Tongue (tissue), 1 donor: ENCODE measurements at regions not wholly inside any gene's neighbourhood (a gene's known extent, or its start where the extent isn't known, plus 50 kb on each side); places are given as distances from the start of the nearest gene placed in this dataset.
"Not testable (repeated sequence)": the region's sequence is repeated elsewhere in the genome, so short reads cannot be mapped to it uniquely, and the experiment has no call there.

Experiments
- DNase-seq: peaks from one replicate; pipeline ENCODE4 v3.0.0-alpha.2; 2015

- DNase-seq = no peak
Observed at GRCh38 chr3:5699313-5699712, 511.8 kb downstream of the EDEM1 start.

- DNase-seq = no peak
Observed at GRCh38 chr3:5699811-5700210, 512.3 kb downstream of the EDEM1 start.

- DNase-seq = not testable (repeated sequence)
Observed at GRCh38 chr3:5701005-5701404, 513.5 kb downstream of the EDEM1 start.

GRCh38 chr3:5707794-5708193 lies 520.3 kb downstream of the EDEM1 start:
- DNase-seq = no peak

- no peak for DNase-seq
Observed at GRCh38 chr3:5709714-5710113, 522.2 kb downstream of the EDEM1 start.

GRCh38 chr3:5710718-5711117 lies 523.2 kb downstream of the EDEM1 start:
- DNase-seq = no peak

GRCh38 chr3:5717254-5717653 lies 529.7 kb downstream of the EDEM1 start:
- DNase-seq = no peak

GRCh38 chr3:5719668-5720067 lies 532.2 kb downstream of the EDEM1 start:
- not testable (repeated sequence) for DNase-seq

- DNase-seq = no peak
Observed at GRCh38 chr3:5725801-5726200, 538.3 kb downstream of the EDEM1 start.

GRCh38 chr3:5726621-5727020 lies 539.1 kb downstream of the EDEM1 start:
- no peak for DNase-seq

GRCh38 chr3:5727743-5728484 lies 540.4 kb downstream of the EDEM1 start:
- no peak for DNase-seq

GRCh38 chr3:5729852-5730251 lies 542.3 kb downstream of the EDEM1 start:
- no peak for DNase-seq

GRCh38 chr3:5731100-5731499 lies 543.6 kb downstream of the EDEM1 start:
- DNase-seq = no peak

- DNase-seq = no peak
Observed at GRCh38 chr3:5732081-5732480, 544.6 kb downstream of the EDEM1 start.

- DNase-seq = no peak
Observed at GRCh38 chr3:5733995-5734394, 546.5 kb downstream of the EDEM1 start.

GRCh38 chr3:5735896-5736295 lies 548.4 kb downstream of the EDEM1 start:
- DNase-seq = no peak

- no peak for DNase-seq
Observed at GRCh38 chr3:5739299-5739935, 551.9 kb downstream of the EDEM1 start.

GRCh38 chr3:5739949-5740348 lies 552.4 kb downstream of the EDEM1 start:
- DNase-seq = no peak

GRCh38 chr3:5741017-5741416 lies 553.5 kb downstream of the EDEM1 start:
- DNase-seq = no peak

GRCh38 chr3:5750091-5750490 lies 562.6 kb downstream of the EDEM1 start:
- DNase-seq = no peak

- no peak for DNase-seq
Observed at GRCh38 chr3:5750874-5751640, 563.5 kb downstream of the EDEM1 start.

GRCh38 chr3:5754602-5755001 lies 567.1 kb downstream of the EDEM1 start:
- peak; percentile 3 for DNase-seq

- DNase-seq = no peak
Observed at GRCh38 chr3:5756443-5756842, 568.9 kb downstream of the EDEM1 start.
